Fibroblast of upper back skin (primary cell): ENCODE measurements at regions not wholly inside any gene's neighbourhood (a gene's known extent, or its start where the extent isn't known, plus 50 kb on each side); places are given as distances from the start of the nearest gene placed in this dataset.

Source experiments
- DNase-seq: peaks from one replicate; pipeline ENCODE4 v3.0.0-alpha.2; 2013

- DNase-seq = no peak
Measured at GRCh38 chr6:153873541-153873940, 165.5 kb upstream of the OPRM1 start.

GRCh38 chr6:153872946-153873345 is 166.1 kb upstream of the OPRM1 start:
- no peak for DNase-seq

- DNase-seq = no peak
Measured at GRCh38 chr6:153862927-153863326, 176.1 kb upstream of the OPRM1 start.

- DNase-seq = no peak
Measured at GRCh38 chr6:153862139-153862538, 176.9 kb upstream of the OPRM1 start.

- no peak for DNase-seq
Measured at GRCh38 chr6:153858529-153858928, 180.5 kb upstream of the OPRM1 start.

GRCh38 chr6:153856929-153857376 is 182.1 kb upstream of the OPRM1 start:
- no peak for DNase-seq

- no peak for DNase-seq
Measured at GRCh38 chr6:153852481-153852880, 186.6 kb upstream of the OPRM1 start.

GRCh38 chr6:153852034-153852433 is 187.0 kb upstream of the OPRM1 start:
- no peak for DNase-seq

GRCh38 chr6:153849072-153849779 is 189.8 kb upstream of the OPRM1 start:
- DNase-seq = no peak

GRCh38 chr6:153843420-153843819 is 195.6 kb upstream of the OPRM1 start:
- DNase-seq = no peak

- DNase-seq = no peak
Measured at GRCh38 chr6:153842491-153842890, 196.5 kb upstream of the OPRM1 start.

GRCh38 chr6:153840039-153840850 is 198.8 kb upstream of the OPRM1 start:
- DNase-seq = no peak

GRCh38 chr6:153832543-153832942 is 206.5 kb upstream of the OPRM1 start:
- no peak for DNase-seq

GRCh38 chr6:153831350-153832078 is 207.5 kb upstream of the OPRM1 start:
- no peak for DNase-seq

GRCh38 chr6:153817173-153817572 is 221.9 kb upstream of the OPRM1 start:
- no peak for DNase-seq

GRCh38 chr6:153816366-153816765 is 222.7 kb upstream of the OPRM1 start:
- DNase-seq = no peak

GRCh38 chr6:153814136-153814535 is 224.9 kb upstream of the OPRM1 start:
- no peak for DNase-seq

- DNase-seq = no peak
Measured at GRCh38 chr6:153804755-153805330, 234.2 kb upstream of the OPRM1 start.

GRCh38 chr6:153801917-153802316 is 237.1 kb upstream of the OPRM1 start:
- no peak for DNase-seq

GRCh38 chr6:153800580-153801188 is 238.4 kb upstream of the OPRM1 start:
- DNase-seq = no peak

GRCh38 chr6:153790876-153791473 is 248.1 kb upstream of the OPRM1 start:
- DNase-seq = peak; percentile 22

GRCh38 chr6:153790048-153790447 is 249.0 kb upstream of the OPRM1 start:
- peak; percentile 79 for DNase-seq

- DNase-seq = no peak
Measured at GRCh38 chr6:153787341-153787606, 251.8 kb upstream of the OPRM1 start.
